ENCODE measurements at regions not wholly inside any gene's neighbourhood (a gene's known extent, or its start where the extent isn't known, plus 50 kb on each side); places are given as distances from the start of the nearest gene placed in this dataset.

- TF ChIP-seq CTCF (IDR thresholded peaks at IDR 0.05) (no peak), POLR2AphosphoS5 (IDR thresholded peaks at IDR 0.05) (no peak)
Observed at GRCh38 chr3:31356941-31357340, 175.8 kb upstream of the STT3B start.

All from breast epithelium (tissue), 3 donors.